ENCODE measurements at regions not wholly inside any gene's neighbourhood (a gene's known extent, or its start where the extent isn't known, plus 50 kb on each side); places are given as distances from the start of the nearest gene placed in this dataset.

DNA sequence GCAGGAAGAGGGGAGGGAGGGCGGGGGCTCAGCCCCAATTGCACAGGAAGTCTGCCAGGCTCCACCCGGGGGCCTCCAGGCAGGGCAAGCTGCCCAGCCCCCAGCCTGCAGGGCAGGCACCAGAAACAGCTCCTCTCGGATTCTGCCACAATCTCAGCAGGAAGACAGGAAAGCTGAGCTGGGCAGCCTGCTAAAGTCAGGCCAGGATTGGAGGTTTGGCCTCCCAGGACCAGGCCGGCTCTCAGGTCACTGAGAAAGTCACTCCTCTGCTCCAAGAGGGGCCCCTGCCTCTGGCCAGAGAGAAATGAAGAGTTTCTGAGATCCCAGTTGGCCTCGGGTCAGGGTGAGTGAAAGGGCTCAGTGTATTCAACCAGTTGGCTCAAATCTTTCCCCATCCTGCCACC, 54.6 kb upstream of the STXBP1 start:
- H3K4me1 ChIP-seq = peaks cover 32 to 77% (median 52%) of the 10 kb centered on the region in 3 donors
- FAIRE-seq = no peak
- peaks cover 0 to 6% (median 0%) of the 10 kb centered on the region in 3 donors for H3K36me3 ChIP-seq
- ATAC-seq = peak in 1 of 4 donors; percentile 18
- H3K4me3 ChIP-seq = no peak overlapping the region
- H3K9me3 ChIP-seq = no peaks in the 10 kb centered on the region
- whole genome bisulfite sequencing, 2 donors = 23 to 24% methylated on average over 5 of the region's 5 CpGs
- H3K27ac ChIP-seq = peak overlapping the region; percentile 31 to 66 (median 58)
- intact Hi-C loops (cut with DNase I) = no loop called here
- TF ChIP-seq, protein P1, sequence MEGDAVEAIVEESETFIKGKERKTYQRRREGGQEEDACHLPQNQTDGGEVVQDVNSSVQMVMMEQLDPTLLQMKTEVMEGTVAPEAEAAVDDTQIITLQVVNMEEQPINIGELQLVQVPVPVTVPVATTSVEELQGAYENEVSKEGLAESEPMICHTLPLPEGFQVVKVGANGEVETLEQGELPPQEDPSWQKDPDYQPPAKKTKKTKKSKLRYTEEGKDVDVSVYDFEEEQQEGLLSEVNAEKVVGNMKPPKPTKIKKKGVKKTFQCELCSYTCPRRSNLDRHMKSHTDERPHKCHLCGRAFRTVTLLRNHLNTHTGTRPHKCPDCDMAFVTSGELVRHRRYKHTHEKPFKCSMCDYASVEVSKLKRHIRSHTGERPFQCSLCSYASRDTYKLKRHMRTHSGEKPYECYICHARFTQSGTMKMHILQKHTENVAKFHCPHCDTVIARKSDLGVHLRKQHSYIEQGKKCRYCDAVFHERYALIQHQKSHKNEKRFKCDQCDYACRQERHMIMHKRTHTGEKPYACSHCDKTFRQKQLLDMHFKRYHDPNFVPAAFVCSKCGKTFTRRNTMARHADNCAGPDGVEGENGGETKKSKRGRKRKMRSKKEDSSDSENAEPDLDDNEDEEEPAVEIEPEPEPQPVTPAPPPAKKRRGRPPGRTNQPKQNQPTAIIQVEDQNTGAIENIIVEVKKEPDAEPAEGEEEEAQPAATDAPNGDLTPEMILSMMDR (IDR thresholded peaks at IDR 0.05) = no peak
- H3K27me3 ChIP-seq = no peaks in the 10 kb centered on the region
- DNase-seq = no peak

DNA sequence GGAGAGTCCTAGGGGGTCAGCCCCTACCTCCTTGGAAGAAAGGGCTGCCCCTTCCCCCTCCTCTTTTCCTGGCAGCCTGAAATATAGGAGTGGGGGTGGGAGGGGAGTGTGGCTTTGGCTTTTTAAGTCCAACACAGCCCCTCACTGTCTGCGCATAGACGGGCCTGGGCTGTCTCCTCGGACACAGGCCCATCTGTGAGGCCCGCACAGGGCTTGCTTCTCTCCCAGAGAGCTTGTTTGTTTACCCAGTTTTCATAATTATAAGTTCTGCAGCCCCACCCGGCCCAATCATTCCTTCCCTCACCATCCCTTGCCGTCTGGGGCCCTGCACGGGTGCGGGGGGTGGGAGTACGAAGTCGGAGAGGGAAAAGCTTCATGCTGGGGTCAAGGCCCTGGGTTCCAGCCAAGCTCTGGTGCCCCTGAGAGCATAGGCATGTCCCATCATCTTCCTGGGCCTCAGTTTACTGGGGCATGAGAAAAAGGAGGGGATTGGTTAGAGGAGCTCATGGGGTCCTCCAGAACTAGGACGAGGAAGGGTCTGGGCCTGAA, 54.0 kb upstream of the STXBP1 start:
- Histone ChIP-seq H3K27ac (peak overlapping the region; percentile 31 to 66 (median 58)), H3K4me1 (peaks cover 32 to 83% (median 53%) of the 10 kb centered on the region in 3 donors), H3K9me3 (no peaks in the 10 kb centered on the region), H3K27me3 (no peaks in the 10 kb centered on the region), H3K4me3 (no peak overlapping the region), H3K36me3 (peaks cover 0 to 6% (median 0%) of the 10 kb centered on the region in 3 donors)
- 38 to 43% methylated on average over 11 of the region's 11 CpGs for WGBS, 2 donors
- no peak for ATAC-seq
- intact Hi-C loops (cut with DNase I) = no loop called here
- TF ChIP-seq, protein P1 (IDR thresholded peaks at IDR 0.05) = no peak
- no peak for DNase-seq
- FAIRE-seq = no peak

DNA sequence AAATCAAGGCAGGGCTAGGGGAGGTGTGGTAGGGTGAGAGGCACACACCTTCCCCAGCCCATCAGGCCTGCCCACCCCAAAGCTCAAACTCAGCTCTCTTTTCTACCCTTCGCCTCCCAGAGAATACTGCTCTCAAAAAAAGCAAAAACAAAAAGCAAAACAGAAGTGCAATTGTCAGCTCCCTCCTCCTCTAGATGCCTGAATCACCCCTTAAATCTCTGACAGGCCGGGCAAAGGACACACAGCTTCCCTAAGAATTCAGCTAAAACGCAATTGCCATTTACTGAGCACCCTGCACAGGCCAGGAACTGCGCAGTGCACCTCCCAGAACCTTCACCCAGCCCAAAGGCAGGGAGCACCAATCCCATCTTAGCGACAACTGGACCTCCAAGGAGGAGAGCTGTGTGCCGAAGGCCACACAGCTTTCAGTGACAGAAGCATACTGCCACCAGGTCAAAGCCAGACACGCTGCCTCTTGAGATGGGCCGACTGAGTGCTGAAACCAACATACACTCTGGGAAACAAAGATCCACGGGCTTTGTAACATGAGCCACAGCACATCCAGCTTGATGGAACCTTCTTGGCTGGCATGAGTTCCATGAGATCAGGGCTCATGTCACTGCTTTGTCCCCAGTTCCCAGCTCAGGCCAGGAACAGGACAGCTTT, 53.4 kb upstream of the STXBP1 start:
- WGBS, 2 donors = 46 to 54% methylated on average over 9 of the region's 9 CpGs
- ATAC-seq = no peak
- intact Hi-C loops (cut with DNase I) = no loop called here
- Histone ChIP-seq H3K27me3 (no peaks in the 10 kb centered on the region), H3K4me1 (peaks cover 32 to 89% (median 57%) of the 10 kb centered on the region in 3 donors), H3K36me3 (peaks cover 0 to 6% (median 0%) of the 10 kb centered on the region in 3 donors), H3K9me3 (no peaks in the 10 kb centered on the region), H3K27ac (peak overlapping the region in 3 of 4 donors; percentile 31 to 66 (median 65)), H3K4me3 (no peak overlapping the region)
- DNase-seq = peak in 1 of 6 donors; percentile 4
- TF ChIP-seq, protein P1 (IDR thresholded peaks at IDR 0.05) = no peak
- FAIRE-seq = no peak

DNA sequence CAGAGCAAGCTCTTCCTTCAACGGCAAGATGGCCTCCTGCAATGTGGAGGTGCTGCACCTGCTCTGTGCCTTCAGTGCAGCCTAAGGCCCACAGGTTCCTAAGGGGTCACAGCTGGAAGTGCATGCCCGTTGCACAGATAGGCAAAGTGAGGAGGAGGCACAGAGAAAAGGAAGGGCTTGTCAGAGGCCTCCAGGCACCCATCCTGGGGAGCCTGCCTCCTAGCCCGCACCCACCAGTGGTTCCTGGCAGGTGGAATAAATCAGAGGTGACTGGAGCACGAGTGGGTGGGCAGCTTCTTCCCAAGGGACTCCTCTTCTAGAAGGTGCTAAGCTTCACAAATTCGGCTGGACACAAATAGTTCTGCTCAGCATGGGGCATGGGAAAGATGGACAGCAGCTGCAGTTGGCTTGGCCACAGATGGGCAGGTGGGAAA, 52.8 kb upstream of the STXBP1 start:
- WGBS, 2 donors = 53 to 56% methylated on average over 5 of the region's 5 CpGs
- ATAC-seq = no peak
- intact Hi-C loops (cut with DNase I) = no loop called here
- Histone ChIP-seq H3K4me3 (no peak overlapping the region), H3K27ac (peak overlapping the region in 2 of 4 donors; percentile 31 to 65), H3K4me1 (peaks cover 32 to 90% (median 57%) of the 10 kb centered on the region in 3 donors), H3K36me3 (peaks cover 0 to 6% (median 0%) of the 10 kb centered on the region in 3 donors), H3K27me3 (no peaks in the 10 kb centered on the region), H3K9me3 (no peaks in the 10 kb centered on the region)
- peak in 1 of 6 donors; percentile 10 for DNase-seq
- TF ChIP-seq, protein P1 (IDR thresholded peaks at IDR 0.05) = no peak
- no peak for FAIRE-seq
